ENCODE measurements at regions not wholly inside any gene's neighbourhood (a gene's known extent, or its start where the extent isn't known, plus 50 kb on each side); places are given as distances from the start of the nearest gene placed in this dataset.

GRCh38 chr20:22690616-22691179, 106.3 kb upstream of the FOXA2 start:
- Histone ChIP-seq H3K27me3 (ENCODE audit: insufficient read depth, low read depth, low read length) (no peaks in the 10 kb centered on the region), H4K20me1 (ENCODE audit: insufficient read depth) (no peaks in the 10 kb centered on the region), H2AFZ (ENCODE audit: low read depth, low read length) (no peak overlapping the region)

More at GRCh38 chr20:22690616-22691179, 106.3 kb upstream of the FOXA2 start:
- Histone ChIP-seq H3K4me3 (ENCODE audit: low read length) (no peak overlapping the region), H3K9ac (ENCODE audit: low read length) (no peak overlapping the region), H3K4me2 (ENCODE audit: low read length) (no peak overlapping the region), H3F3A (ENCODE audit: insufficient read depth, low read length, poor library complexity, severe bottlenecking) (no peaks in the 10 kb centered on the region), H3K9me2 (ENCODE audit: insufficient read depth, low read length) (no peaks in the 10 kb centered on the region), H3K36me3 (ENCODE audit: insufficient read depth, low read length) (no peaks in the 10 kb centered on the region), H3K79me2 (replicated peaks; ENCODE audit: insufficient read depth, low read length) (no peaks in the 10 kb centered on the region), H3K27ac (ENCODE audit: low read length) (no peak overlapping the region), H3K9me3 (ENCODE audit: low read length) (no peaks in the 10 kb centered on the region)
- TF ChIP-seq EP300 (conservative IDR thresholded peaks at IDR 0.05; ENCODE audit: poor library complexity, severe bottlenecking) = no peak
- no peak for TF ChIP-seq TAF1 (IDR thresholded peaks at IDR 0.05; ENCODE audit: low read depth)
- TF ChIP-seq CTCF (IDR thresholded peaks at IDR 0.05; ENCODE audit: poor library complexity, severe bottlenecking) = no peak
- TF ChIP-seq RAD21 (conservative IDR thresholded peaks at IDR 0.05) = no peak
- no peak for TF ChIP-seq REST (IDR thresholded peaks at IDR 0.05; ENCODE audit: borderline replicate concordance)
- TF ChIP-seq SMC3 (conservative IDR thresholded peaks at IDR 0.05; ENCODE audit: poor library complexity) = no peak
- TF ChIP-seq EZH2 (IDR thresholded peaks at IDR 0.05; ENCODE audit: borderline replicate concordance, insufficient read depth, low read length, poor library complexity, severe bottlenecking) = no peak
- TF ChIP-seq POLR2AphosphoS5 (IDR thresholded peaks at IDR 0.05) = no peak
- no peak for TF ChIP-seq MXI1 (conservative IDR thresholded peaks at IDR 0.05; ENCODE audit: poor library complexity, severe bottlenecking)

All from neural cell (in vitro differentiated cells).